Fibroblast of mammary gland (primary cell): ENCODE measurements at regions not wholly inside any gene's neighbourhood (a gene's known extent, or its start where the extent isn't known, plus 50 kb on each side); places are given as distances from the start of the nearest gene placed in this dataset.

Experiments used
- DNase-seq: peaks from one replicate; pipeline ENCODE4 v3.0.0-alpha.2; 2010; ENCODE audit warnings: low read depth
- H3K4me3 ChIP-seq: 2 replicates; pipeline ENCODE4 v1.5.1; 2011; ENCODE audit warnings: low read depth, mild to moderate bottlenecking, low read length, moderate library complexity; ENCODE audit not compliant: control insufficient read depth
- CTCF ChIP-seq: conservative IDR thresholded peaks from 2 replicates; pipeline ENCODE4 v1.5.1; 2011; ENCODE audit warnings: low read depth, low read length, inconsistent platforms; ENCODE audit not compliant: control insufficient read depth, insufficient read depth

GRCh38 chr6:44563397-44563796 is 175.9 kb downstream of the CDC5L start:
- peak; percentile 52 for DNase-seq
- no peak for TF ChIP-seq CTCF
- no peak overlapping the region for H3K4me3 ChIP-seq

- H3K4me3 ChIP-seq: no peak overlapping the region
- DNase-seq: no peak
- TF ChIP-seq CTCF: no peak
These were observed 177.5 kb downstream of the CDC5L start for GRCh38 chr6:44564906-44565524.

- no peak for TF ChIP-seq CTCF
- no peak for DNase-seq
- H3K4me3 ChIP-seq: no peak overlapping the region
These were observed 179.9 kb downstream of the CDC5L start for GRCh38 chr6:44567406-44567805.

GRCh38 chr6:44569131-44569530 is 181.6 kb downstream of the CDC5L start:
- H3K4me3 ChIP-seq: no peak overlapping the region
- no peak for TF ChIP-seq CTCF
- DNase-seq: no peak

- no peak for TF ChIP-seq CTCF
- H3K4me3 ChIP-seq: no peak overlapping the region
These were observed 182.5 kb downstream of the CDC5L start for GRCh38 chr6:44569931-44570385.

GRCh38 chr6:44571510-44571909 is 184.0 kb downstream of the CDC5L start:
- no peak for DNase-seq
- H3K4me3 ChIP-seq: no peak overlapping the region
- TF ChIP-seq CTCF: no peak

More at GRCh38 chr6:44569931-44570385, 182.5 kb downstream of the CDC5L start:
- peak; percentile 46 for DNase-seq

- H3K4me3 ChIP-seq: no peak overlapping the region
- no peak for DNase-seq
- TF ChIP-seq CTCF: no peak
These were observed 184.8 kb downstream of the CDC5L start for GRCh38 chr6:44572346-44572745.
